CD4-positive, alpha-beta T cell treated with Interleukin-17A for 4 hours (primary cell): ENCODE measurements at regions not wholly inside any gene's neighbourhood (a gene's known extent, or its start where the extent isn't known, plus 50 kb on each side); places are given as distances from the start of the nearest gene placed in this dataset.

Experiments
- DNase-seq: peaks from one replicate; pipeline ENCODE4 v3.0.0-alpha.2; 2020; ENCODE audit warnings: mixed read lengths

DNA sequence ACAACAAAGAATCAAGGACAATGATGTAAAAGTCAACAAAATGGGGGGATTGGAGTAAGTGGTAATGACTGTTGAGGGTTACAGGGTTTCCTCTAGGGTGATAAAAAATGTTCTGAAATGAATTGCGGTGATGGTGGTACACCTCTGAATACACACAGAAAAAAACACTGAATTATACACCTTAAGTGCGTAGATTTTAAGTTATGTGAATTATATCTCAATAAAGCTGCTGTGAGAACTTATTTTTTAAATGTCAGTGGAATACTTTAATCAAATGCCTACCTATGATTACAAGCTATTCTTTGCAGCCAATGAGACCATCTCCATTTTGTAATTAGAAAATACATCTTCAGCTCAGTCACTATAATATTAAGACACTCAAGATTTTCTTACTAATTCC lies 53.5 kb downstream of the ZNF608 start:
- DNase-seq = no peak

DNA sequence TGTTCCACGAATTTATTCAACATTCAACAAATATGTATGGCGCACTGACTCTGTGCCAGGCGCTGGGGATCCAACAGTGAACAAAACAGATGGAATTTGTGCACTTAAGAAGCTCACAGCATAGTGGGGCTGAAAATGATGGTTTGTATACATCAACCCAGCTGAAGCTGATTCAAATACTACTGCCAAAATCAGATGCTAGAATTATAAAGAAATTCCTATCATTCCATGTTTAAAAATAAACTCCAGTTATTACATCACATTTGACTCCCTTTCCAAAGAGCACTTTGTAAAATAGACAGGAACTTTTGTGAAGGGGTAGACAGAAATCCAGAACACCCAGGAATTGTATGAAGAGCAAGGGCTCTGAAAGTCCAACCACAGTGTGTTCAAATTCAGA lies 54.1 kb downstream of the ZNF608 start:
- DNase-seq = no peak

DNA sequence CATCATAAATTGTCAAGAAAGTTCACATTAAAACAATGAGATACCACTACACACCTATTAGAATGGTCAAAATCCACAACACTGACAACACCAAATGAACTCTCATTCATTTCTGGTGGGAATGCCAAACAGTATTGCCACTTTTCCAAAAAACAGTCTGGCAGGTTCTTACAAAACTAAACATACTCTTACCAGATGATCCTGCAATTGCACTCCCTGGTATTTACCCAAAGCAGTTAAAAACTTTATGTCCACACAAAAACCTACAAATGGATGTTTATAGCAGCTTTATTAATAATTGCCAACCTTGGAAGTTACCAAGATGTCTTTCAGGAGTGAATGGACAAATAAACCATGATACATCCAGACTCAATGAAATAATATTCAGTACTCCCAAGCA lies 56.8 kb downstream of the ZNF608 start:
- DNase-seq = no peak

DNA sequence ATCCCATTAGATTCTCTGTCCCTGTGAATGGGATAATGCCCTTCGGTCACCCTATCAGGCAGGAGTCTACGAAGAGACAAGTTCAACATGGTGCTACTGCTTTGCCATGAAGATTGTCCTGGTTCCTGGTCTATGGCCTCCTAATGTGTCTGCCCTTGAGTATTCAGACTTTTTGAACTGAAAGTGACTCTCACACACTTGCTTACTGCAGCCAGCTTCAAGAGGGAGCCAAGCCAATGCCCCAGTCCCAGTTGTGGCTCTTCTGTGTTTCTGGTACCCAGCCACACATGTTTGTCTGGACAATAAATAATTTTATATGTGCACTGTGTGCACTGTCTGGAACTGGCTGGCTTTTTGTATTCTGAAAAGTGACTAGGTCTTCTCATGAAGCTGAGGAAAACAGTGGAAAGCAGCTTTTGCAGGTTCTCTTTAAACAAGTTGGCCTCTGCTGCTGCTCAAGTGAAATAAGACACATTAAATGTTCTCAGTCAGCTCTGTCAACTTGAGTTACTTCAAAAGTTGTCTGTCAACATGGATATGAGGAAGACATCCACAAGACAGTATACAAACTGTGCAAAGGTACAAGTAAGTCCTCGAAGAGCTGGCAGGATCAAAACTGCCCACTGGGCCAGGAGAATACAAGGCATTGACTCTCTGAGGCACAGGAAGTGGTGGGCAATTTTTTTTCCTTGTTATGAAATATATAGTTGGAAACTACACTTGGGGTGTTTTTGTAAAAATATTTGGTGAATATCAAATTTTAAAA lies 60.0 kb downstream of the ZNF608 start:
- DNase-seq = no peak

DNA sequence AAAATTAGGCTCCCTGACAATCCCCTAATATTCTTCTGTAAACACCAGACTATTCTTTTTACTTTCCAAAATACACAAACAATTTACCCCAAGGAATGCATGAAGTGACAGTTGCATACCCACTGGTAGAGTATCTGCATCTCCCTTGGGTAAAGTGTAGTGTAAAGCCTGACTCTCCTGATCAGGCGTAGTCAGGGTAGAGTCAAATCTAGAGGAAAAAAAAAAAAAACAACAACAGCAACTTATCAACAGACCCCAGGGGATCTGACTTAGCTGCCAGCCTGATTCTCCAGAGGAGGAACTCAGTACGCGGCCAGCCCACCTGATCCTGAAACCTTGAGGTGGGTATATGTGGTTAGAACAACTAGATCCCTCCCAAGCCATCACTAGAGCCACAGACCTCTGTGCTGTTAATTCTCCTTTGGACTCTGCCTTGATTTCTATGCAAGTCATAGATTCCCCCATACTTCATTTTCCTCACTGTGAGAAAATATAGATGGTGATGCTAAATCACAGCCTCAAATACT lies 61.0 kb downstream of the ZNF608 start:
- DNase-seq = no peak

DNA sequence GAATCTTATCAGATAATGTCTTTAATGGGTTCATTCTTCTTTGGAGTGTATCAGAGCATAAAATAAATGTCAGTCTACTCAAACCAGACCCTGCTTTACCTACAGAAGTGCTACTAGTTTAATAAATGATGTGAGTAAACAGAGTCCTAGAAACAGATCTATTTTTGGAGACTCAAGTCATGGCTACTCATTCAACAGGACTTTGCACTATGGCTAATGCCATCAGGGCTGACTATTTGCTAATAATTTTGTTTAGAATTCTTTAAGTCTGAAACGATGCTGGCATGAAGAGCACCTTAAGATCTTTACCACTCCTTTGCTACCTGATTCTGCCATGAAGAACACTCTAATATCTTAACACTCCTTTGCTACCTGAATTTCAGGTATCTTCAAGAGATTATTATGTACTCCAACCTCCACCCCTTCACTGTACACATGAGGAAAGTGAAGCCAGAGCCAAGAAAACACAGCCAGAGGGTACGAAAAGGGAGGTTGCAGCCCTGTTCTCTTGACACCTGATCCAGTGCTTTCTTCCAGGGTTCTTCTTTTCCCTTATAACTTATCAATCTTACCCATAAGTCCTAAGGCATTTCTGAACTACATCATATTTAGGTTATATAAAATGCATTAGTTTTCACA lies 62.4 kb downstream of the ZNF608 start:
- DNase-seq = no peak

DNA sequence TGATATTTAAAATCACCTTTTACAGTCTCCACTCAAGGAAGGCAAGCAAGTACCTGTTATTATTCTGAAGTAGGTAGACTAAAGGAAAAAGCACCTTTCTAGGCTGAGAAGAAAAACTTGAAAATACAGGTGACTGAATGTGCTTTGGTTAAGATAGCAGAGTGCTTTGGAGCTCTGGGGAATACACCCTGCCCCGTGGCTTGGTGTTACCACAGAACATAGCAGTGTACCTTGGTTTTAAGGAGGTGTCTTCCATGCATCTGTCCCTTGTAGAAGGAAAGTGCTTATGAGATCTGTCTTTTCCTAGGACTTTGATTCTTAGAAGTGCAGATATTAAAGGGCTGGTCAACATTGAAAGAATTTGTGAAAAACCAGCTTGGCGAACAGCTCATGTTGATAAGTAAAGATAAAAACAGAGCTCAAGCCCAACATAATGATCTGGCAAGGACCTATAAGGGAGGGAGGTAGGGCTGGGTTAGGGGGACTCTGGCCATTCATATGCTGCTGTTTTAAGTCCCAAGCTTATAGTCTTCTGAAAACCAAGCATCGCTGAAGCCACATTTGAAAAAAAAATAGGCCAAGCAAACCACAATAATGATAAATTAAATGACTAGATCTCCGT lies 66.8 kb downstream of the ZNF608 start:
- DNase-seq = no peak

DNA sequence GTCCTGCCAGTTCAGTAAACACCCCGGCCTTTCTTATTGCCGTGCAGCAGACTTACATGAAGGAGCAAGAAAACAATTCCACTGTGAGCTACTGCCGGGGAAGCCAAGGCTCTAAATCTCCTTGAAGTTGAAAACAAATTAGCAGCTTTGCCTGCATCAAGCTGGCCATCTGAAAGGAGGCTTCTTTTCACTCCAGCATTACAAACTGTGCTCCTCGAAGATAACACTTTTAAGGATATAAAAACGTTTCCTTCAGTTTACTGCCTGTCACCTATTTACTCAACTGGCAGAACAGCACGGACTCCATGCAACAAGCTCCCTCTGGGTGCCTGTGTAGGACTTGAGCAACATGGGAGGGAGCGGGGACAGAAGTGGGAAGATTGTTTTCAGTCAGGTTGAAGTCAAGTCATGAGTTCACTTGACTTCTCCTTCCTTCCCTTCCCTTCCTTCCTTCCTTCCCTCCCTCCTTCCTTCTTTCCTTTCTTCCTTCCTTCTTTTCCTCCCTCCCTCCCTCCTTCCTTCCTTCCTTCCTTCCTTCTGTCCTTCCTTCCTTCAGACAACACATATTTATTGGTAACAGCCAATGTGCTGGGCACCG lies 67.4 kb downstream of the ZNF608 start:
- no peak for DNase-seq

DNA sequence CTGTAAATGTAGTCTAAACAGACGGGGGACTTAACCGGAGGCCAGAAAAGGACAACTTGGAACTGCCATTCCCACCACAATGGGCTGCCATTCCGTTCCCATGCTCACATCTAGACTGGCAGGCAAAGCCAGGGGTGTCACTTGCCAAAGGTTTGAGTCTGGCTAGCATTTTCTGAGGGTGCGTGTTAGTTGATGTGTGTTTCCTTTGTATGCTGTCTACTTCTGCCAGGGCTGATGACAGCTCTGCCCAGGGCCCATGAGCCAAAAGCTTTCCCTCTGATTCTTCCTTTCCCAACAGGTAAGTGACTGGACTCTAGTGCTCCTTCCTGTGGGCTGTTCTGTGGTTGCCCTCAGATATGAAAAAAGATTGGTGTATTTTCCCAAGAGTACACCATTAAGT lies 68.0 kb downstream of the ZNF608 start:
- DNase-seq = no peak

DNA sequence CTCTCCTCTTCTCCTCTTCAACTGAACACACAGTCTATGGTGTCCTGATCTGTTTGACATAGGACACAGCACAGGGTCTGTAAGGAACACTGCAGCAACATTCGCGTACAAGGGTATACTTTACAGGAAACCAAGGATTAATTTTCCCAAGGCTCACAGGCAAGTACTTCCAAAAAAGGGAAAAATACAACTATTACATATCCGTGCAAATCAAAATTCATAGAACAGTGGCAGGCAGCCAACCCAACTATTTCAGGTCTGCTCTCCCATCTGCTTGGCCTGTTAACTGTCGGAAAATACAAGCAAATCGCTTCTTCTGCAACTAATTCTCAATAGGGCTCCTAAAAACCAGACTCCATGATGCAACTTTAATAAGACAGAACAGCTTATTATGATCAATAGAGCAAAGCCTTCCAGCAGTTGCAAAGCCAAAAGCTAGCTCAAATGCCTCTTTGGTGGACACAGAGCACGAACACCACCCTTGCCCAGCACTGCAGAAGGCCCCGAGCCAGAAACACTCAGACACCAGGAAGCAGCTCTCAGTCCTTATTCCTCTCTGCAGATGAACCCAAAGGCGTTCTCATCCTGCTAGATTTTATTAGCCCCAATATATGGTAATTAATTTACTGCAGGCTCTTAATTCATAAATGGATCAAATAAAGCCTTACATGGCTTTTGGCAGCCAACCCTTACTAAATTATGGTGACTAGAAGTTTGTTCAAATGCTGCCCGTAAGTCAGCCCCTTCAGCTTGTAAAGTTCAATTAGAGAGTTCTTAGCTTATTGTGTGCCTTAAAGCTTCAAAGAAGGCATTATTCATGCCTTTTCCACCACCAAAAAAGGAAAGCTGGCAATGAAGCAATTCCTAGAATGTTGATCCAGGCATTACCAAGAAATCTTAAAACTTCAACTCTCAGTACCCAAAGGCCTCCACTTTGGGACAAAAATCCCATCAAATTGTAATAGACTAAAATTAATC lies 68.8 kb downstream of the ZNF608 start:
- no peak for DNase-seq

DNA sequence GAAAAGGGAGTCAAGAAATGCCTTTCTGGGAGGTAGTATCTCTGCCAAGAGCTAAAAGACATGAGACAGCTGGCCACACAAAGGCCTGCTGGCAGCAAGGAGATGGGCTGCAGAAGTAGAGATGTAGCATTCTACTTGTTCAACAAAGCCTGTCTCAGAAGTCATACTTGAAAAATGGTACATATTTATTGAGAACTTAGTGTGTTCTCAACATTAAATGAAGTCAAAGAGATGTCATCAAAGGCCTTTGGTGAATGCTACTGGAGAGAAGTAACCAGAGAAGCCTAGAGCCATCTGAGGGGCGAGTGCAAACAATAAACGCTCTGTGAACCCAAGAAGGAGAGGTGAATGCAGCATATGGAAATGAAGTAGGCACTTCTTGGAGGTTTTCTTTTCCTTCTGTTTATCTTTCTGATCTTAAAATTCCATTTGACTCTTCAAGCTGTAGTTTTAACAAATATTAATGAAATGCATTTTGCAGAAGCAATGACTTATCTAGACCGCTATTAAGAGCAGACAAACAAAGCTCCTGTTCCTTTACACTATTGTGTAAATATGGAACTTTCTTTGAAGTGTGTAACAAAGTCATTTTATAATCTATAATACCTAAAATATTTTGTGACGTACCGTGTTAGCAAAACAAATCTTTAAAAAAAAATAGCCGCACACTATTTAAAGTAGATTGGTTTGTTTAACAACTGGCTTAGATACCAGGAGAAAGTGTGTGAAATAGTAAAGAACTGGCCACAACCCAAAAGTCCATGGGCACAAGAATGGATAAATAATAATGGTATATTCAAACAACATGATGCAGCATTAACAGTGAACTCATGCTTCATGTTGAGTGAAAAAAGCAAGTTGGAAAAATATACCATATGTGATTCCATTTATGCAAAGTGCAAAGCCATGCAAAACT lies 70.2 kb downstream of the ZNF608 start:
- no peak for DNase-seq

DNA sequence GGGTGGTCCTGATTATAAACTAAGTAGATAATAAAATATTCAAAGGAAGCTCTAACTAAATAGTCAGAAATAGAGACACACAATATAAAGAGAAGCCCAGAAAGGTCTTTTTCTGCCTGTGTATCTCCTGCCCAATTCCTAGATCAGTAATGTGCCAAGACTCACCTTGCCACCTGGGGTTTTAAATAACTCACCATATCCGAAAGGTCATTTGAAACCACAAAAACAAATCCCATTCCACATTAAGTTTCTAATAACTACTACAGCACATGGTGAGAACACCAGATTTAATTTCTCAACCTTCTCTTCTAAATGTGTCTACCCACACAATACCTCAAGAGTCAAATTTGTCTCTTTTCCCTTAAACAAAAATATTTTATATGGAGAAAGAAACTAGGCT lies 75.2 kb downstream of the ZNF608 start:
- DNase-seq = no peak

DNA sequence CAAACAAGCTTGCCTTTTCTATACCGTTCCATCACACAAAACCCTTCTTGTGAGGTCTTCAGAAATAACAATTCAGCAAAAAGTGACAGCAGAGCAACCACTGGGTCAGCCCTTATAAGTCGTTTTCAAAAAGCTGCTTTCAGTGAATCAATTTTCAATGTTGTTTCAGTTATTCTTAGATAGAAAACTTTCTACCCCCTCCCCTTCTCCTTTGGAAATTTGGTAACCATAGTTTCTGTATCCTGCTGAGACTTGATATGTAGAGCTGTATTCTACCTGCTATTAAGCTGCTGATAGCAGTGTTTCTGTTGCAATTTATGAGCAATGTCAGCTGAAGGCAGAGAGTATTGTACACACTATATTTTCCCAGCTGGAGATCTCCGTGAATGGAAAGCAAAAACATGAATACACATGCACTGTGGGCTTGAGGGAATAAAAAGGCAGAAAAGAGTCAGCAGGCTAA lies 75.7 kb downstream of the ZNF608 start:
- DNase-seq = no peak

DNA sequence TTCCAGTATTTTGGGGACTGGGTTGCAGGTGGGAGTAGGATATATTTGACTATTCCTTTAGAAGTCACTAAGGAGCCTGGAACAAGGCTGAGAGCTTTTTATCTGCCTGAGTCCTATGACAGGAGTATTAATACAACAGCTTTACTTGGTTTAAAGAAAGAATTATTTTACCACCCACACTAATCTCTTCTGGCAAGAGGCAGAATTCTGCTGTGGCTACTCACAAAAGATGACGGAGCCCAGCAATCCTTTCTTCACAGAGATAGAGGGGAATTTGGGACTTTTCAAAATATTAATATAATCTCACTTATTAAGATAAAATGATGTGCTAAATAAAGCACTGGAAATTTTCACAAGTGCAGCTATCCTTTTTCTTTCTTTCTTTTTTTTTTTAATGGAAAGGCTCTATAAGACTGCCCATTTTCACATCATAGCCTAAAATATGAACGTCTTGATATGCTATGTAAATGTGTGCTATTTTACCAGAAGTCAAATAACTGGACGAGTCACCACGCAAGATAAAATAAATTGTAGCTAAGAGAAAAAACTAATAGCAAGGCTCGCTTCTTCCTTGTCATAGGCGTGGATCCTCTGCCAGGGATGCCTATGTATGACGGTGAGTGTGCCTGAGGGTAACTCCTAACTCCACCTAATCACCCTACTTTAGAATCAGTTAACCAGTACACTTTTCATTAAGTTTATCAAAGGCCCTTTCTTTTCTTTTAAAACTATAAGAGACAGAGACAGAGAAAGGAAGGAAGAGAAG lies 76.3 kb downstream of the ZNF608 start:
- DNase-seq = no peak

DNA sequence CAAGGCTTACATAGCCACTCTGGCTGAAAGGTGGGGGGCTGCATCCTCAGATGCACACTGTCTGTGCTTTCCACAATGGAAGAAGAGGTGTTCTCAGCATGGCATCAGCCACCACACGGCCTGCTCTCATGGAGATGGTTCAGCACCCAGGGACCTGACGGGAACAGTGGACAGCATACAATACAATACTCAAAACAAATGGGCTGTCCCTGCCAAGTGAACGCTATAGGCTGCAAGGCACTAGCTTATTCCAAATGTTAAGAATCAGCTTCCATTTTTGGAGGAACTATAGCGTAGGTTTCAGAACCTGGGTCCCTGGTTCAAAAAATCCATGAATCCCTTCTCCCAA lies 77.2 kb downstream of the ZNF608 start:
- DNase-seq = no peak

DNA sequence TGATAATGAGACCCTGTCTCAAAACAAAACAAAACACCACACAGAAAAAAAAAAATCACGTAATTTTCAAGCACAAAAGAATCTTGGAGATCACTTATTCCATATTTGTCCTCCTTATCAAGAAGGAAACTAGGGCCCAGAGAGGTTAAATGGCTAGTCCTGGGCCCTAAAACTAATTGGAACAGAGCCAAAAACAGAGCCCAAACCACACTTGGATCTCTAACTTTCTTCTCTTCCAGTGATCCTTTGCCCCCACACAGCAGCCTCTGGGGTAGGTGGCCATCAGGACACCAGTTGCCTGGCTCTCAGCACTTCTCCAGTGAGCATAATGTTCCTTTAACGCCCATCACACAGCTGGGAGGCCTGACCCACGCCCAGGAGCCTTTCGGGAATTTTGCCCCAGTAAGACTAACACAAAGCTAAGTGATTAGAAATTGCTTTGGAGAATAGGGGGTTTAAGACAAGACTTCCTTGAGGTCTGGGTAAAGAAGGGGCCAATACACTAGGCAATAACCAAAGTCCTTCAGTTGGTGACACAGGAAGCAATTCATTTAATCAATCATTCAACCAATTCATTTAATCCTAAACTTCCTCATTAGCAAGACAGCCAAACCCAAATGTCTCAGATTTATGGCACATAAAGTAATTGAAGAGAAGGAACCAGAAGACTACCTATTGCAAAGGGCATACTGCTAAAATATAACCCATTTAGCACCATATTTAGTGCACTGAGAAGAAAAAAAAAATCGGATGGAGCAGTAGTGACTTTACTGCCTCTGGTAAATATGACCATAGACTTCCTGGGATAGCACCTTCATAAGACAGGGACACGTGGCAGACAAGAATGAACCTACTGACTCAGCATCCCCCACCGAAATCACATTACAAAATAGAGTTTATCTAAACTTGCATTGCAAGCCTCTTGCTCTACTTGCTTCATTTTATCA lies 77.8 kb downstream of the ZNF608 start:
- no peak for DNase-seq

DNA sequence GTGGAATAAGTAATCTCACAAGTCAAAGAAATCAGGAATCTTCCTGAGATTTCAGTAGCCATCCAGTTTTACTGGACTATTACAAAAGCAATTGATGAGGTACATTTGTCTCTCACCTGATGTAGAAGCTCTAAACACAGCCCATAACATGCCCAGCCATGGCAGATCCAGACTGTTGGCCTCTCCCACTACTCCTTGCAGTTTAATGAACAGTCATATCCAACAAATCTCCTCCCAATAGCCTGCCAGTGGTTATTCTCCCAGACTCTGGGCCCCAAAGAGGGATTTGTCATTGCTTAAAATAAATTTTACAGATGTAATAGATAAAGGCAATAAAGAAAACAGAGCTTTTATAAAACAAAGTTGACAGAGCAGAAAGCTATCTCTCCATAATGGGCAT lies 80.8 kb downstream of the ZNF608 start:
- DNase-seq = no peak

DNA sequence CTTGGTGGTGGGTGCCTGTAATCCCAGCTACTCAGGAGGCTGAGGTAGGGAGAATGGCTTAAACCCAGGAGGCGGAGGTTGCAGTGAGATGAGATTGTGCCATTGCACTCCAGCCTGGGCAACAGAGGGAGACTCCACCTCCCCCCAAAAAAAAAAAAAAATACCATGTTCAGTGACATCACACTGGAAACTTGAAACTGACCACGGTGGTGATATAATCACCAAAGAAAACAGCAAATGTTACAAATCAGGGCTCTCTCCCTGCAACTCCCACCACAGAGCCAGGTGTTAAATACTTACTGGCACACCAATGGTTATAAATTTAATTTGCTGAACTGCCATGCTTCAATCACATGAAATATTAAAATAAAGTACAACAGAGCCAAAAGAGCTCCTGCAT lies 81.4 kb downstream of the ZNF608 start:
- DNase-seq = no peak

DNA sequence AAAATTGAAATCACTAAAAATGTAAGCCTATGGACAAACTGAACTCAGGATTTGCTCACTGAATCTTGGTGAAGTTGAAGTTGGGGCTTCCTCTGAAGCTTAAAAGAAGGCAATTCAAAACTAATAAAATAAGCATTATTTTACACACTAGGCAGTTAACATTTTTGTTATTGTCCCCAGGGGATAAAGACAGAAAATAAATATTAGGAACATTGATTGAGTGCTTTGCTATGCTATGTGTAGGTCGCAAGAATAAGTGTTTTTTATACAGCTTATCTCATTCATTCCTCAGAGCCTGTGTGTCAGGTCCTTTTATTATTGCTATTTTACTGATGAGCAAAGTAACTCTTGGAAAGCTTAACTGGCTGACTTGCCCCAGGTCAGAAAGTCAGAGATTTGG lies 82.2 kb downstream of the ZNF608 start:
- DNase-seq = no peak
